ENCODE measurements at regions not wholly inside any gene's neighbourhood (a gene's known extent, or its start where the extent isn't known, plus 50 kb on each side); places are given as distances from the start of the nearest gene placed in this dataset.
"Not testable (repeated sequence)": the region's sequence is repeated elsewhere in the genome, so short reads cannot be mapped to it uniquely, and the experiment has no call there.

DNA sequence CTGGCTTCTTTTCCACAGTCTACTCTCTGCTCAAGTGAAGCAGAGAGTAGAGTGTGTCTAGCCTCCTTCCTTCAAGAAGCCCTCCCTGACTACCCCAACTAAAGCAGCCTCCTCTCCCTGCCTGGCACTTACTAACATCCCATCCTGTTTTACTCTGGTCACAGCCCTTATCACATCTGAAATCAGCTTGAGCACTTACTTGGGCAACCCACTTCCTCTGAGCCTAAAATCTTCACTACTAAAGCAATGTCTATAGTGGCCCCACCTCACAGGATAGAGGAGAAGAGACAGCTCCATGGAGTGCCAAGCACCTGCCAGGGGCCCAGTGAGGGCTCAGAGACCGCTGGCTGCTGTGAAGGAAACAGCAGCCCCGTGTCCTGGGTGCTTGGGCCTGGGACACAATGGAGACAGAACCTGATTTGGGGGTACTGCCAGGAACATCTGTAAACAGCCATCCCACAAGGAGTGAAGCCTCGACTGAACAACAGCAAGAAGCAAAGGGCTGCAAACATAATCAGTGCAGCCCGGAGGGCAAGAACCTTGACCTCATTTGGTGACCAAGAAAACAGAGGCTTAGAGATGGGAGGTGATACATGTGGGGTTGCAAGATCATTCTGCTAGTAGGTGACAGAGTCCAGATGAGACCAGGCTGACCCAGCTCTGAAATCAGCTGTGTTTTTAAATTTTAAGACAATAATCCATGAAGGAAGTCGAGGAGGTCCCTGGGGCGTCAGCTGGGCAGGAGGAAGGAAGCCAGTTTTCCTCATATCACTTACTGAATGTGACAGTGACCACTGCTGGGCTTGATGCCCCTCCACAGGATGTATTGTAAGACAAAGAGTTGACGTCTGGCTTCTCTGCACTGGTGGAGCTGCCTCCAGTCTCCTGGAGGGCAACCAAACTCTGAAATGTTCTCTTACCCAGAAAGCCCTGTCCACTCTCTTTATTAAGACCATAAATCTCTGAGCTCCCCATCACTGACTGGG, 710.6 kb downstream of the MATN1 start:
- in situ Hi-C loops (cut with HindIII; ENCODE audit: low sequenced_read_pairs), result no loop called here

DNA sequence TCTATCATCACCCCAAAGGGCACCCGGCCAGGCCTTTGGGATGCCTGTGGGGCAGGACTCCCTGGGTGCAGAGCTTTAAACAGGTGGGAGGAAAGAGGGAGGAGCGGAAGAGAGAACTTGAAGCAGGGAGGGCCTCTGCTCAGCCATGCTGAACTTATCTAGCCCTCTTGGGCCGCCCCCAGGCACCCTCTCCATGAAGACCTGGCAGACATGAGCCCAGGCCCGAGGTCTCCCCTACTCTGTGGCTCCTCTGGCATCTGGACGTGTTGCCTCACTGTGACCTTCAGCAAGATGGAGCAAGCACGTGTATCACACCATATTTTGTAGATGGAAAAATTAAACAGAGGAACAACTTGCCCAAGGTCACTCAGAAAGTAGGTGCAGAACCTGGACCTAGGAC, 711.4 kb downstream of the MATN1 start:
- in situ Hi-C loops (cut with HindIII; ENCODE audit: low sequenced_read_pairs), result no loop called here

DNA sequence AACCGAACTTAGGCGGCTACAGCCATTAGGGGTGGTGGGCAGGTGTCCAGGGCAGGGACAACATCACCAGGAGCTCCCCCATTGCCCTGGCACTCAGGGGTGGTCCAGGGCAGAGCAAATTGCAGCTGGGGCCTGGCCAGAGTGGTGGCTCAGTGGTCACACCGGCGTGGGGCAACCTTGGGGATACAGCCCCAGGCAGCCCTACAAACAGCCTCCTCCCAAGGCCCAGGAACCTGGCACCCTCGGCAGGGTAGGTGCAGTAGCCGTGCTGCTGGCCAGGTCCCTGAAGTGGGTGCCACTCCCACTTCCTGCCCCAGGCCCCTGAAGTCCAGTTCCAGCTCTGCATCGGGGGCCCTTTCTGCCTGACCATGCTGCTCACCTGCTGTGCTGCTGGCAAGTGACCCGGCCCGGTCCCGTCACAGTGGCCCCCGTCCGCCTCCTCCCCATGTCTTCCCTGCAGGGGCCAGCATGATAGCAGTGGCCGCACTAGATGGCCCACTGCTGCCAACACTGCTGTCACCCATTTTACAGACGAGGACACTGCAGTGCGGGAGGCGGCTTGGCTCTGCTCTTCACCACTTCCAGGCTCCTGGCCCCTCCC, 712.8 kb downstream of the MATN1 start:
- in situ Hi-C loops (cut with HindIII; ENCODE audit: low sequenced_read_pairs), result no loop called here

DNA sequence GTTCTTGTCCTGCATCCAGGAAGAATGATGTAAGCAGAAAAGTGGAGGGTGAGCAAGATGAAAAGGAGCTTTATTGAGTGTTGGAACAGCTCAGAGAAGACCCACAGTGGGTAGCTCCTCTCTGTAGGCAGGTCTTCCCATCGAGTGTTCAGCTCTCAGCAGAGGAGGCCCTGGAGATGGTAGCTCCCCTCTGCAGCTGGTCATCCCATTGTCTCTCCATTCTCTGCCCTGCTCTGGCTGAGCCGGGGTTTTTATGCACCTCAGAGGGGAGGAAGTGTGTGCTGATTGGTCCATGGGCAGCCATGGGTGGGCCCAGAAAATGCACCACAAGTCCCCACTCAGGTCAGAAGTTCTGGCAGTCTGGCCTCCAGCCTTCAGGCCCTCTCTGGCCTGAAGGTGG, 713.7 kb downstream of the MATN1 start:
- in situ Hi-C loops (cut with HindIII; ENCODE audit: low sequenced_read_pairs), result loop anchor here (5.0 kb wide), 1 partner anchor 92 kb away; no protein-coding TSS in a partner anchor

DNA sequence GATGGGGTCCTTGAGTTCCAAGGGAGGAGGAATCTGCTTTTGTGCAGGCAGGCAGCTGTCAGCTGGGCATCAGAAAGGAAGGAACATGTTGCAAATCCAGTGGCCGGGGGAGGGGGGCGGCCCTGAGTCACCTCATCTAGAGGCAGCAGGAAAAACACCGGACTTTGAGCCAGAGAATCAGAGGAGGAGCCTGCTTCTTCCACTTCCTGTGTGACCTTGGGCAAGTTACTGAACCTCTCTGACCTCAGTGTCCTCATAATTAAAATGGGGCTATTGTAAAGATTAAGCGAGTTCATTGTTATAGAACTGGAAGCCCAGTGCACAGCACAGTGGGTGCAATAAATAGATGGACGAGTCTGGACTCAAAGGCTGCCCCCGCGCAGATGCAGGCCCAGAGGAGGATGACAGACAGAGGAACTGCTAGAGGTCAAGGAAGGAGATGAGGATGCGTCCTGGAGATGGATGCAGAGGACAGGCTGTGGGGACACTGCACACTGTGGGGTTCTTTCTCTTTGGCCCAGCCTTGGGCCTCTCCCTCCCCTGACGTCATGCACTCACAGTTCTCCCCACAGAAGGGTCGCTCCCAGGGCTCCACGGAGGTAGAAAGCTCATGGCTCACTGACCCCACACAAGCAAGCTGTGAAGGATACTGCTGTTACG, 714.3 kb downstream of the MATN1 start:
- in situ Hi-C loops (cut with HindIII; ENCODE audit: low sequenced_read_pairs), result loop anchor here (5.0 kb wide), 1 partner anchor 92 kb away; no protein-coding TSS in a partner anchor

DNA sequence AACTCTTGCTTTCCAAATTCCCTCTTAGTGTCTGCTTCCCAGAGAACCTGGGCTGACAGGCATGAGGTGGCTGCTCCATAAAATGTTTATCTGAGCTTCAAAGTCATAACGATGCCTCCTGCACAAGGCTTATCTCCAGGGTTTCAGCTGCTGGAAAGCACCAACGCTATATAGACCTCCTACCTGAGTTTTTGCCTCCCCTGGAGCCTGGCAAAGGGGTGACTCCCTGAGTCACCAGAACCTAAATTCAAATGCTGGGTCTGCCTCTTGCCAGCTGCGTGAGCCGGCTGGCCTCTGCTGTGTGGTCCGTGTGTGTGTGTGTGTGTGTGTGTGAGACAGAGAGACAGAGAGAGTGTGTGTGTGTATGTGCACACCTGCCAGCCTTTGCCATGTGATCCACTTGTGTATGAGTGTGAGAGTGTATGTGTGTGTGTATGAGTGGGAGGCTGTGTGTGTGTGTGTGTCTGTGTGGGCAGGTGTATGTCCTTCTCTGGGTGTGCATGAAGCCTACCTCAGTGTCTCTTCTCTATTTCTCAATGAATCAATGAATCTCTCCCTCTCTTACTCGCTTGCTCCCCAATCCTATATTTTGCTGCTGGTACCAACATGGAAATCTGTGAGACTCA, 714.9 kb downstream of the MATN1 start:
- in situ Hi-C loops (cut with HindIII; ENCODE audit: low sequenced_read_pairs), result loop anchor here (5.0 kb wide), 1 partner anchor 91 kb away; no protein-coding TSS in a partner anchor

DNA sequence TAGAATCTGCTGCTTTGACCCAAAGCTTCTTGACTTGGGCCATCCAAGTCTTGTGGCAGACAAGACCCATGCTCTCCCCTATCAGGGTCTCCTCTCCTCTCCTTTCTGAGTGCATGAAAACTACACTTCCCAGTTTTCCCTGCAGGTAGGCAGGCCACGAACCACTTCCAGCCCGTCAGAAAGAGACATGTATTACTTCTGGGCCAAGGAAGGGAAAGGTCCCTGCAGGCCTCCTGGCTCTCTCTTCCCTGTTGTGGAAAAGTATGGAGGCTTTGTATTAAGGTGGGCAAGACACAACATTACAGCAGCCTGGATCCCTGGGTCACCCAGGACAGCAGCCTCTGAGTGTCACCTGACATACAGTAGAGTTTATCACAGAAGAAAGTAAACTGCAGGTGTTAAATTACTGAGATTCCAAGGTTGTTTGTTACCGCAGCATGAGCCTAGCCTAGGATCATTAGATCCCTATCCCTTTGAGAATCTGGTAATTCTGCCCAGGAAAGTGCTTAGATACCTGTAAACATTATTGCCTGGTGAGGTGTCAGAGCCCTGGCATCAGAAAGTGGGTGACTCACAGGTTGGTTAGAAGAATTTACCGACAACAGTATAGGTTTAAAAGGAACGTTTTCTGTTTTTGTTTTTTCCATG, 717.3 kb downstream of the MATN1 start:
- in situ Hi-C loops (cut with HindIII; ENCODE audit: low sequenced_read_pairs), result loop anchor here (5.0 kb wide), 1 partner anchor 89 kb away; no protein-coding TSS in a partner anchor

DNA sequence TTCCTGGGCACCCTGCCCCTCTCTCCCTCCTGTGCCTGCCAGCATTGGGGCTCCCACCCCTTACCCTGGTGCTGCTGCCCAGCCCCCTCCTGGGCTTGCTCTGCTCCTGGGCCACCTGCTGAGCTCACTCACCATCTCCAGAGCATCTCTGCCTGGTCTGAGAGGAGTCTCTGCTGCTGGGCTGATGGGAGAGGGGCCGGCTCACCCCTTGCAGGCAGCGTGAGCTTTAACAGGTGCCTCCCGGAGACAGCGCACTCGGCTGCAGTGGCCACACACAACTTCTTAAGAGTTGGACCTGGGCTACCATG, 721.7 kb downstream of the MATN1 start:
- in situ Hi-C loops (cut with HindIII; ENCODE audit: low sequenced_read_pairs), result no loop called here

DNA sequence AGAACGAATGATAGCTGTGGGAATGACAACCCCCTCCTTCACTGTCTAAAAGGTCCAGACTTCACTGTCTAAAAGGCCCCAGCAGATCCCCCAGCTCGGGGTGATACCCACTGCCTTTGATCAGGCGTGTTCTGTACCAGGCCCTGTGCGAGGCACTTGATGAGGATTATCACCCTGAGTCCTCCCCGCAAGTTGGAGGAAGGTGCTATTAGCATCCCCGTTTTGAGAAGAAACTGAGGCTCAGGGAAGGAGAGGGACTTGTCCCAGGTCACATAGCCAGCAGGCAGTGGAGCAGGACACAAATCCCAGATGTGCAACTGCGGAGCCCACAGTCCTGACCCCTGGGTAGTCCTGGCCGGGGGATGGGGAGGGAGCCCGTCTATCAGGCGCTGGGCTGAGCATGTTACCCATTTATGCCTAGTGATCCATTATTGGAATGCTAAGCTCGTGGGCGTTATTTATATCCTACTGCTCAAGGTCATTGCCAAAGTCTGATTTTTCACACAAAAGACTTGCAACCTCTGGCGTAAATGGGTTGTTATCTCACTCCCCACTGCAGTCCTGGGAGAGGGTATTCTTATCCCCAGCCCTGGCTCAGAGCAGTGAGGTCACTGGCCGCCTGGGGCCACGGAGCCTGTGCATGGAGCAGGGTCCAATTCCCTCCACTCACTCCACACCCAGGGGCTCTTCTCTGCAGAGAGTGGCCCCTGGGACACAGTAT, 722.2 kb downstream of the MATN1 start:
- in situ Hi-C loops (cut with HindIII; ENCODE audit: low sequenced_read_pairs), result no loop called here

DNA sequence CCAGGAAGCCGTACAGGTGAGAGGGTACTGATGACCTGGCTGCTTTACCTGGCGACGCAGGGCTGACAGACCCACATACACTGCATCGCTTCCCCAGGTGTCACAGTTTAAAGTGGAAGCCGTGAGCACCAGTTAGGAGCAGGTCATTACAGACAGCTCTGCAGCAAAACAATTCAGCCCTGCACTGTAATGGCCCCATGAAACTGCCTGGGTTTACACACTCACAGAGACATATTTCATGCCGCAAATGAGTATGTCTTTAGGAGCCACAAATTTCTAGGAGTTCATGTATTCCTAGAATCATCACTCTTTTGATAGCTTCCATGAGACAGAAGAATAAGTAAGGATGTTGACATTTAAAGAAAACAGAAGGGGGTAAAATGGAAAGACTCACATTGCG, 723.1 kb downstream of the MATN1 start:
- in situ Hi-C loops (cut with HindIII; ENCODE audit: low sequenced_read_pairs), result no loop called here

DNA sequence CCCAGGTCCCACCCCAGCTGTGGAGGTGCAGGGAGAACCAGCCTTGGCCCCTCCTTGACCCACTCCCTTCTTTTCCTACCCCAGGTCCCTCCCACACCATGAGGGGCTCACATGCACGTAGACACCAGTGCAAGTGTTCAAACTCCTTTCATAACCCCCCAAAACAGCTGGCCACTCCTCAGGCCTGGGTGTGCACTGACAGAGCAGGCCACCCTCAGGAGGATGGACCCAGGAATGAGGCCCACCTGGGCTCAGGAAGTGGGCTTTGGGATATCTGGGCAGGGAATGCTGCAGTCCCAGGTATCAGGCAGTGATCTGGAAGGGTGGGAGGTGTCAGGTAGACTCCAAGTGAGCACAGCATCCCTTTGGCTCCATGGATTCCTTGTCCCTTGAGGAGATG, 723.8 kb downstream of the MATN1 start:
- in situ Hi-C loops (cut with HindIII; ENCODE audit: low sequenced_read_pairs), result no loop called here

DNA sequence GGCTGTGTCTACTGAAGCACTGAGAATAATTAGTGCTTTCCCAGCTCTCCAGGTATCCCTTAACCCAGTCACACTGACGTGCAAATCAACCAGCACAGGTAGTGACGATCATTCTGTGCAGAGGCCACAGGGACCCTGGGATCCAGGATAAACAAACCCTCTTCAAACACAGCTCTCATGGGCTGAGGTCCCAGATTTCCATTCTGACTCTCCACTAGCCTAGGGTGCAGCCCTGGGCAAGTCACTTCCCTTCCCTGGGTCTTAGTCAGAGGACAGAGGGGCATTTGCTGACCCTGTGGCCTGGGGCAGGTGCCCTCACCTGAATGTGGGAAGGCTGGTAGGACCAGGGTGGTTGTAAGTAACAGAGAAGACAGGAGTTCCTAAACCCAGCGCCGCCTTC, 724.7 kb downstream of the MATN1 start:
- in situ Hi-C loops (cut with HindIII; ENCODE audit: low sequenced_read_pairs), result no loop called here

DNA sequence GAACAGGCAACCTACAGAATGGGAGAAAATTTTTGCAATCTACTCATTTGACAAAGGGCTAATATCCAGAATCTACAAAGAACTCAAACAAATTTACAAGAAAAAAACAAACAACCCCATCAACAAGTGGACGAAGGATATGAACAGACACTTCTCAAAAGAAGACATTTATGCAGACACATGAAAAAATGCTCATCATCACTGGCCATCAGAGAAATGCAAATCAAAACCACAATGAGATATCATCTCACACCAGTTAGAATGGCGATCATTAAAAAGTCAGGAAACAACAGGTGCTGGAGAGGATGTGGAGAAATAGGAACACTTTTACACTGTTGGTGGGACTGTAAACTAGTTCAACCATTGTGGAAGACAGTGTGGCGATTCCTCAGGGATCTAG, 725.6 kb downstream of the MATN1 start:
- in situ Hi-C loops (cut with HindIII; ENCODE audit: low sequenced_read_pairs), result not testable (repeated sequence)

DNA sequence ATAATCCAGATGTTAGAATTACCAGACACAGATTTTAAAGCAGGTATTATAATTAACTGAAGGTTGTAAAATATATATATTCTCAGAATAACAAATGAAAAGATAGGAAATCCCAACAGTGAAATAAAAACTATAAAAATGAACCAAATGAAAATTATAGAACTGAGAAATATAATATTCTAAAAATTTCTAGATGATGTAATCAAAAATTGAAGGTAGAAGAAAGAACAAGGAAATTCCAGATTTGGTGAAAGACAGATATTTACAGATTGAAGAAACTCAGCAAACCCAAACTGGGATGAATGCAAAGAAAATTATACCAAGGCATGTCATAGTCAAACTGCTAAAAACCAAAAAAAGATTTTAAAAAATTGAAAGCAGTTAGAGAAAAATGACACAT, 729.4 kb downstream of the MATN1 start:
- in situ Hi-C loops (cut with HindIII; ENCODE audit: low sequenced_read_pairs), result no loop called here

DNA sequence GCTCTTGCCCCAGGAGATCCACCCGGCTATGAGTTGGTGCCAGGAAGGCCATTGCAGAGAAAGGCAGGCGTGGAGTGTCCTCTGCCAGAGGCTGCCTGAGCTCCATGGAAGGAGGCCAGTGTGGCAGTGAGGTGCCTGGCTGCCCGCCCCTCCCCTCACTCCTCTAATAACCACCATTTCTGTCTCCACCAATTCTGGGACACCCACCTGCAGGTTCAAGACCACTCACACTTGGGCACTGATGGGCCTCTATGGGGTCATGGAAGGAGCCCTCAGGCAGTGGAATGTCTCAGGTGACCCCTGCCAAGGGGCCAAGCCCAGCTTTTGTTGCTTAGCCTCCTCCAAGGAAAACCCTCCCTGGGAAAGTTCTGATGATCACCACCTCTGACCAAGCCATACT, 731.6 kb downstream of the MATN1 start:
- in situ Hi-C loops (cut with HindIII; ENCODE audit: low sequenced_read_pairs), result no loop called here

DNA sequence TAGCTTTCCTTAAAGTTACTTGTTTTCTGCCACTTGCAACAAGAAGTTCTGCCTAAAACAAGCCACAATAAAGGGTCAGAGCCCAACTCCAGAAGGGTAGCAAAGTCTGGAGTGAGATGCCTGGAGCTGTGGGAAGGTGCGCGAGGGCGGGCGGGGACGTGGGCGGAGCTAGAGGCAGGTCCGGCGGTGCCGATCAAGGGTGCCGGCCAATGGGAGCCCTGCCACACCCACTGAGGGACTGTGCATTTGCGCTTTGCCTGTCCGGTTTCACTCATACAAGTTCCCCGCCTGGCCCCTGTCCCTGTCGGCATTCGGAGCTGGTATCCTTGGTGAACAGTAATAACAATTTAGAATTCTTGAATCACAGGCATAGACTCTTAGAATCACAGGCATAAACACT, 732.4 kb downstream of the MATN1 start:
- in situ Hi-C loops (cut with HindIII; ENCODE audit: low sequenced_read_pairs), result no loop called here

DNA sequence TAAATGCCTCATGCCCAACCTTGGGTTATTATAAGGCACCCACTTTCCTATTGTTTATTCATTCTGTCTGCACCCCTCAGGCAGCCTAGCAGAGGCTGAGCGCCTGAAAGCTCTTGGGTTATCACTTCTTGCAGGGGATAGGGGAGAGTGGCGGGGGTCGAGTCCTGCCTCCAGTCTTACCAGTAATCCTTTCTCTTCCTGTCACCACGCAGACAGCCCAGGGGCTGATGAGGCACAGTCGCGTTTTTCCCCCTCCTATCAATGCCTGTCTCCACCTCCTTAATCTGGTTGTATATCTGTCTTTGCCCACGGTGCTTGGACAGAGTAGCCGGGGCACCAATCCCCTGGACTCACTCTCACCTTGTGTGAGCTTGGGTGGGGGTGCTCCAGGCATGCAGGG, 733.1 kb downstream of the MATN1 start:
- in situ Hi-C loops (cut with HindIII; ENCODE audit: low sequenced_read_pairs), result no loop called here

DNA sequence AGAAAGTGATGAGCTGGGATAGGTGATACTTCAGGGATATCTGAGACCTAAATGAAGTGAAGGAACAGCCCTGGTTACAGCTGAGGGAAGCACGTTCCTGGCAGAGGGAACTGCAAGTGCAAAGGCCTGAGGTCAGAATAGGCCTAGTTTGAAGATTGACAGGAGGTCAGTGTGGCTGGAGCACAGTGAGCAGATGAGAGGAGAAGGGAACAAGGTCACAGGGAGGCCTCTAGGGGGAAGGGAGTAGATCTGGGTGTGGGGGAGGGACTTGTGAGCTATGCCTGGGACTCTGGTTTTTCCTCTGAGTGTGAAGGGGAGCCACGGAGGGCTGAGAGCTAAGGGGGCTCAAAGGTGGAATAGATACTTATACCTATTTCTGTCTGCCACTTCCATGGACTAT, 736.4 kb downstream of the MATN1 start:
- in situ Hi-C loops (cut with HindIII; ENCODE audit: low sequenced_read_pairs), result loop anchor here (5.0 kb wide), 1 partner anchor 40 kb away; no protein-coding TSS in a partner anchor

DNA sequence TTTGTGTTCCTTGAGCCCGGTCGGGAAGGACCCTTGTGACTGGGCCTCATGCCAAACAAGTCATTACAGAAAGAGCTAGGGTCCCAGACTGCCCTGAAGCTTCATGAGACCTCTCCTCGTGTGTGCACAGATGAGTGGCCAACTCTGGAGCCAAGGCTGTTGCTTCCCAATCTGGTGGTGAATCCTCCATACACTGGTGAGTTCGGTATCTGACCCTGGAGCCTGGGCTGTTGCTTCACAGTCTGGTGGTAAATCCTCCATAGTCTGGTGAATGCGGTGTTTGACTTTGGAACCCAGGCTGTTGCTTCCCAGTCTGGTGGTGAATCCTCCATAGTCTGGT, 737.8 kb downstream of the MATN1 start:
- in situ Hi-C loops (cut with HindIII; ENCODE audit: low sequenced_read_pairs), result loop anchor here (5.0 kb wide), 1 partner anchor 42 kb away; no protein-coding TSS in a partner anchor
